Karpas-422 (cell line): ENCODE measurements at regions not wholly inside any gene's neighbourhood (a gene's known extent, or its start where the extent isn't known, plus 50 kb on each side); places are given as distances from the start of the nearest gene placed in this dataset.

Experiments used
- DNase-seq: peaks from one replicate; pipeline ENCODE4 v3.0.0-alpha.2; 2015
- H2AFZ ChIP-seq: fragments of 200-600 bp; sonication (generic); 2 replicates; pipeline ENCODE4 v1.6.1; 2014; ENCODE audit warnings: antibody characterized with exemption, low read length, mixed read lengths
- H3K27ac ChIP-seq: fragments of 200-600 bp; sonication (generic); 2 replicates; pipeline ENCODE4 v1.5.1; 2014; ENCODE audit warnings: mild to moderate bottlenecking, low read length, moderate library complexity
- H3K27me3 ChIP-seq: fragments of 200-600 bp; sonication (generic); 2 replicates; pipeline ENCODE4 v1.6.1; 2014; ENCODE audit warnings: low read length, mixed read lengths
- H3K36me3 ChIP-seq: fragments of 200-600 bp; sonication (generic); 2 replicates; pipeline ENCODE4 v1.6.1; 2014; ENCODE audit warnings: low read length, mixed read lengths; ENCODE audit not compliant: insufficient read depth
- H3K4me1 ChIP-seq: fragments of 200-600 bp; sonication (generic); 2 replicates; pipeline ENCODE4 v1.6.1; 2014; ENCODE audit warnings: mild to moderate bottlenecking, low read length, mixed read lengths
- H3K4me2 ChIP-seq: fragments of 200-600 bp; sonication (generic); 2 replicates; pipeline ENCODE4 v1.6.1; 2014; ENCODE audit warnings: low read length, low read depth, mild to moderate bottlenecking; ENCODE audit not compliant: poor library complexity, severe bottlenecking
- H3K4me3 ChIP-seq: fragments of 200-600 bp; sonication (generic); 2 replicates; pipeline ENCODE4 v1.5.1; 2014; ENCODE audit warnings: mild to moderate bottlenecking, antibody characterized with exemption, low read length, mixed read lengths
- H3K79me2 ChIP-seq: fragments of 200-600 bp; sonication (generic); 2 replicates; pipeline ENCODE4 v1.6.1; 2014; ENCODE audit warnings: mild to moderate bottlenecking, low read length, mixed read lengths
- H3K9ac ChIP-seq: fragments of 200-600 bp; sonication (generic); 2 replicates; pipeline ENCODE4 v1.6.0; 2014; ENCODE audit warnings: low read length
- H3K9me2 ChIP-seq: fragments of 200-600 bp; sonication (generic), shearing (Covaris generic); replicated peaks from 2 replicates; pipeline ENCODE4 v1.6.0; 2014; ENCODE audit warnings: mild to moderate bottlenecking, low read length, moderate library complexity; ENCODE audit not compliant: insufficient read depth
- H3K9me3 ChIP-seq: fragments of 300-700, 200-600 bp; sonication (generic); 2 replicates; pipeline ENCODE4 v1.6.1; 2014; ENCODE audit warnings: low read length, mixed read lengths
- H4K20me1 ChIP-seq: fragments of 200-600 bp; sonication (generic); 2 replicates; pipeline ENCODE4 v1.6.1; 2014; ENCODE audit warnings: mild to moderate bottlenecking, antibody characterized with exemption, low read length, low read depth; ENCODE audit not compliant: insufficient read depth

DNA sequence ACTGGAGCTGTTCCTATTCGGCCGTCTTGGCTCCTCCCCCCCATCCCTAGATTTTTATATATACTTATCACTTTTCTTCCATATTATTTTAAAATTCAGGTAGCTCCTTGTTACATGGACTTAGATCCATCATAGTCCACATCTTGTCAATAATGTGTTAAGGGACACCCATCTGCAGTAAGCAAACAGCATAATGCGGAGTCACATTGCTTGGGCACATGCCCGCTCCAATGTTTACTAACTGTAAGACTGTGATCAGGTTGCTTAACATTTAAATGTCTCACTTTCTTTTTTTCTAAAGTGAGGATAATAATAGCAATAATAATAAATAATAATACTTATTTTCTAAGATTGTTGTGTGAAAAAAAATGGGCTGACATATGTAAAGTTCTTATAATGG is 303.2 kb upstream of the SOX14 start:
- Histone ChIP-seq H3K79me2 (no peaks in the 10 kb centered on the region), H3K9me3 (no peaks in the 10 kb centered on the region), H3K27me3 (no peaks in the 10 kb centered on the region)

DNA sequence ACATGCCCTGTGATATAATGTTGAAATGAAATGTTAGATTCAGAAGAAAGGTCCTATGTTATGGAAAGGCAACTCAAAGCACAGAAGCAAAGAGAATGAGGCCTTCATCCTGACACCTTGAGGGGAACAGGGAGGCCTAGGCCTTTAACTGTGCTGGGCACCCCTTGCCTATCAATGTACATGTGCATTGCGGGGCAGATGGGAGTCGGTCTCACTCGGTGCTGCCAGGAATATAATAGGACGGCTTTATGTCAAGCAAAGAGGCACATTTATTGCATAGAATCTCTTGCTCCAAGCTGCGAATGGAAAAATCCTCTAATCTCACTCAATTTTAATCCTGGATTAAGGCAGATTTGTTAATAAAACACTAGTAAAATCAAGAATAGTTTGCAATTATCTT is 301.0 kb upstream of the SOX14 start:
- Histone ChIP-seq H3K27me3 (no peaks in the 10 kb centered on the region), H3K4me3 (no peak overlapping the region), H3K4me1 (no peaks in the 10 kb centered on the region), H3K9ac (no peak overlapping the region), H3K27ac (no peak overlapping the region), H3K4me2 (no peak overlapping the region), H2AFZ (no peak overlapping the region), H3K79me2 (no peaks in the 10 kb centered on the region), H3K9me3 (no peaks in the 10 kb centered on the region), H4K20me1 (no peaks in the 10 kb centered on the region), H3K9me2 (no peaks in the 10 kb centered on the region), H3K36me3 (no peaks in the 10 kb centered on the region)
- no peak for DNase-seq

More for the DNA sequence above, 303.2 kb upstream of the SOX14 start:
- Histone ChIP-seq H3K4me2 (no peak overlapping the region), H2AFZ (no peak overlapping the region), H3K27ac (no peak overlapping the region), H3K4me3 (no peak overlapping the region), H3K36me3 (no peaks in the 10 kb centered on the region), H3K4me1 (no peaks in the 10 kb centered on the region), H3K9me2 (no peaks in the 10 kb centered on the region), H4K20me1 (no peaks in the 10 kb centered on the region), H3K9ac (no peak overlapping the region)
- DNase-seq = no peak

DNA sequence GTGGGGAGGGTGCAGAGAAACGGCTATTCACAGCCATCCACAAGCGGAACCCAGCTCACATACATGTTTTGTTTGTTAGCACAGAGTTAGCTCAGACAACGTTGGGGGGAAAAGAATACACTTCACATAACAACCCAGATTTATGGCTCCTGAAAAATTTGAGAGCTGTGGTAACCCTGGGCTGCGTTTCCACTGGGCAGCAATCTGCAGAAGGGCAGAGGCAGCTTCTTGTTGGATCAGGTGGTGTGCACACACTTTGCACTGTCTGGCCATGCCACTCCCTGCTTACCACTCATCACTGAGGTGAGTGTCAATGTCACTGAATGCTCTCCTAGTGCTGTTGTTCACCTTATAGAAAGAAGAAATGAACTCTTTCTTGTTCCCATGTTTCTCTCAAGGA is 299.8 kb upstream of the SOX14 start:
- Histone ChIP-seq H3K9ac (no peak overlapping the region), H3K9me3 (no peaks in the 10 kb centered on the region), H3K9me2 (no peaks in the 10 kb centered on the region), H3K79me2 (no peaks in the 10 kb centered on the region), H4K20me1 (no peaks in the 10 kb centered on the region), H3K4me3 (no peak overlapping the region), H3K4me2 (no peak overlapping the region), H3K36me3 (no peaks in the 10 kb centered on the region), H3K4me1 (no peaks in the 10 kb centered on the region), H3K27me3 (no peaks in the 10 kb centered on the region), H2AFZ (no peak overlapping the region), H3K27ac (no peak overlapping the region)
- DNase-seq = no peak

DNA sequence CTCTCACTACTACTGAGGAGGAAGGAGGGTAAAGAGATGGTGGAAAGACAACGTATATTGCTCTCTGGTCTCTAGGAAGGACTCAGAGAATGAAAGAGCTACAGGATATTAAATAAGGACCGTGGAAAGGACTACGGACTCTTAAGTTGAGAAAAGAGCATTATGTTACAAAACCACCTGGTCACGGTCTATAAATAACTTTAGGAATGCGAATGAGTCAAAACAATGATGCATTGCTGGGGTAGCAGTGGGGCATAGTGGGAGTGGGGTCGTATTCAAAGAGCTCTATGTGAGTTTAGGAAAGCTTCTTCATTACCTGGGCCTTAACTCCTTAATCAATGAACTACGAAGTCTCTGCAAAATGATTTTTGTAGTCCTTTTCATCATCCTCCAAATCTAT is 295.7 kb upstream of the SOX14 start:
- Histone ChIP-seq H3K4me3 (no peak overlapping the region), H3K9me2 (no peaks in the 10 kb centered on the region), H3K9ac (no peak overlapping the region), H3K9me3 (no peaks in the 10 kb centered on the region), H3K27ac (no peak overlapping the region), H3K27me3 (no peaks in the 10 kb centered on the region), H4K20me1 (no peaks in the 10 kb centered on the region), H2AFZ (no peak overlapping the region), H3K36me3 (no peaks in the 10 kb centered on the region), H3K4me2 (no peak overlapping the region), H3K4me1 (no peaks in the 10 kb centered on the region), H3K79me2 (no peaks in the 10 kb centered on the region)
- no peak for DNase-seq

DNA sequence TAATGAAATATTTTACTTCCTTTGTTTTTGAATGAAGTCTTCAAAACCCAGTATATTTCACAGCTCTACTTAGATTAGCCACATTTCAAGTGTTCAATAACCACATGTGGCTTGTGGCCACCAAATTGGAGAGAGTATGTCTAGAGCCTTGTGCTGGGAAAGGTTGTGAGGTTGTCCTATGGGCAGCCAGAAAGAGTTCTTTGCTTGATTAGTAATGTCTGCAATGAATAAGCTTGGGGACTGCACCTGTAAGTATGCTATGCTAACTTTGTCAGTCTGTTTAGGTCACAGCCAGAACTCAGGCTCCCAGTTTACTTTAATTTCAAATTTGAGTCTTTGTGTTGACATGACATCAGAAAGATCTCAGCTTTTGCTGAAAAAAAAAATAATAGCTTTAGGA is 294.9 kb upstream of the SOX14 start:
- H3K79me2 ChIP-seq = no peaks in the 10 kb centered on the region
- no peak for DNase-seq
- H3K4me1 ChIP-seq = no peaks in the 10 kb centered on the region
- no peaks in the 10 kb centered on the region for H3K9me3 ChIP-seq
- H4K20me1 ChIP-seq = no peaks in the 10 kb centered on the region
- H3K9me2 ChIP-seq = no peaks in the 10 kb centered on the region
- H3K27ac ChIP-seq = no peak overlapping the region
- no peak overlapping the region for H3K4me2 ChIP-seq
- no peaks in the 10 kb centered on the region for H3K27me3 ChIP-seq
- H2AFZ ChIP-seq = no peak overlapping the region
- no peak overlapping the region for H3K4me3 ChIP-seq
- H3K9ac ChIP-seq = no peak overlapping the region
- H3K36me3 ChIP-seq = no peaks in the 10 kb centered on the region

GRCh38 chr3:137471130-137471529 is 293.0 kb upstream of the SOX14 start:
- no peaks in the 10 kb centered on the region for H3K36me3 ChIP-seq
- no peak overlapping the region for H3K4me2 ChIP-seq
- no peaks in the 10 kb centered on the region for H3K79me2 ChIP-seq
- H3K4me3 ChIP-seq = no peak overlapping the region
- no peaks in the 10 kb centered on the region for H3K9me3 ChIP-seq
- no peak overlapping the region for H3K9ac ChIP-seq
- H3K9me2 ChIP-seq = no peaks in the 10 kb centered on the region
- H4K20me1 ChIP-seq = no peaks in the 10 kb centered on the region
- H2AFZ ChIP-seq = no peak overlapping the region
- DNase-seq = no peak
- H3K4me1 ChIP-seq = no peaks in the 10 kb centered on the region
- no peaks in the 10 kb centered on the region for H3K27me3 ChIP-seq
- no peak overlapping the region for H3K27ac ChIP-seq

GRCh38 chr3:137471558-137472204 is 292.4 kb upstream of the SOX14 start:
- Histone ChIP-seq H2AFZ (no peak overlapping the region), H3K27ac (no peak overlapping the region)

DNA sequence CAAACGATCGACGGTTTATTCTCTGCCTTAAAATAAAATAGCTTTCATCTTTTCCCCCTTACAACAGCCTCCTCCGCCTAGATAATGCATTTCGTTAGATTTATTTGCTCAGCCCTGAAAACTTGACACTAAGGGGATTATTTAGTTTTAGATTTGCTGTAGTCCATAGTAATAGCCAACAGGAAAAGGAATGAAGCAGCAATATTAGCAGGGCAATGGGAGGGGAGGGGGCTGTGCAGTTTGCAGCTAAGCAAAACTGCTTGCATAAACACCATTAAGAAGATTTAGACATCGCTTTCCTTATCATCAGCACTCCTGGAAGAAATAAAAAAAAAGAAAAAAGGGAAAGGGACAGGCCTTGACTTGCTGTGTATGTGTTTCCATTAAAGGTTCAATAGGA is 286.5 kb upstream of the SOX14 start:
- H3K9me3 ChIP-seq = no peaks in the 10 kb centered on the region
- no peak overlapping the region for H3K4me3 ChIP-seq
- no peaks in the 10 kb centered on the region for H4K20me1 ChIP-seq
- H3K27me3 ChIP-seq = no peaks in the 10 kb centered on the region
- H2AFZ ChIP-seq = no peak overlapping the region
- H3K36me3 ChIP-seq = no peaks in the 10 kb centered on the region
- no peak overlapping the region for H3K9ac ChIP-seq
- no peak overlapping the region for H3K27ac ChIP-seq
- no peak for DNase-seq
- no peak overlapping the region for H3K4me2 ChIP-seq
- no peaks in the 10 kb centered on the region for H3K4me1 ChIP-seq
- H3K9me2 ChIP-seq = 0 out of 2 replicates have a peak, but pooled peaks cover under 1% of the 10 kb centered on the region
- no peaks in the 10 kb centered on the region for H3K79me2 ChIP-seq

More at GRCh38 chr3:137471558-137472204, 292.4 kb upstream of the SOX14 start:
- no peak for DNase-seq
- H4K20me1 ChIP-seq = no peaks in the 10 kb centered on the region
- H3K27me3 ChIP-seq = no peaks in the 10 kb centered on the region
- H3K9me2 ChIP-seq = no peaks in the 10 kb centered on the region
- no peak overlapping the region for H3K4me2 ChIP-seq
- H3K4me1 ChIP-seq = no peaks in the 10 kb centered on the region
- H3K36me3 ChIP-seq = no peaks in the 10 kb centered on the region
- no peak overlapping the region for H3K9ac ChIP-seq
- no peaks in the 10 kb centered on the region for H3K9me3 ChIP-seq
- no peaks in the 10 kb centered on the region for H3K79me2 ChIP-seq
- H3K4me3 ChIP-seq = no peak overlapping the region
